ENCODE measurements at regions not wholly inside any gene's neighbourhood (a gene's known extent, or its start where the extent isn't known, plus 50 kb on each side); places are given as distances from the start of the nearest gene placed in this dataset.

DNA sequence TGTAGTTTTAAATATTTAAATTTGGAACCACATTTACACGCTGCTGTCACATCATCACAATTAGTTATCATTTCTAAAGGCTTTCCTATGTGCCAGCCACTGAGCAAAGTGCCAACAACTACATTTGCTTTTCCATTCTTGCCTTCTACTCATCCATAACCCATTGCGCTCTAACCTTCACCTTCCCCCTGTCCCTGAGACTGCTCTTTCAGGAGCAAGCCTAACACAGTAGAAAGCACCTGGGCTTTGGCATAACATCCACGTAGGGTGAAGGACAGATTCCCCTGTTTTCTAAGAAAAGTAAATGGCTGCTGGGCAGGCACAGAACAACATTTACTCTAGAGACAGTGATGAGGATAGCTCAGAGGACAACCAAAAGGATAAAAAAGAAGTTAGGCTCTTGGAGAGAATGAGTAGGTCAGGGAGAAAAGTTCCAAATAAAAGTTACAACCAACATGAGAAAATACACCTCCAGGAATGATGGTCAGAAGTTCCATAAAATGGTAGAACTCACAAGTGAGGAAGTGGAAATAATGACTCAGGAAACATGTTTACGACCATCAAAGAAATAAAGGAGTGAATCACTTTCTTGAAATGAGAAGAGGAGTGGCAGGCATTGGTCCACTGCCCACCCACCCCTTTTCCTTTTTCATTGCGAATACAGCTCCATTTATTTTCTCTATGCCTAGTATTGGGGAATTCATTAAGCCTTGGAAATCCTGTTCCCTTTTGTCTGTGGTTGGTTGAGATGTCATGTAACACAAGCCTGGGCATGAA is 77.2 kb downstream of the PFDN4 start (continued):
- TF ChIP-seq CREB1 (IDR thresholded peaks at IDR 0.05) = no peak
- TF ChIP-seq SIRT6 (IDR thresholded peaks at IDR 0.05; ENCODE audit: low read length) = no peak
- TF ChIP-seq, protein P1, sequence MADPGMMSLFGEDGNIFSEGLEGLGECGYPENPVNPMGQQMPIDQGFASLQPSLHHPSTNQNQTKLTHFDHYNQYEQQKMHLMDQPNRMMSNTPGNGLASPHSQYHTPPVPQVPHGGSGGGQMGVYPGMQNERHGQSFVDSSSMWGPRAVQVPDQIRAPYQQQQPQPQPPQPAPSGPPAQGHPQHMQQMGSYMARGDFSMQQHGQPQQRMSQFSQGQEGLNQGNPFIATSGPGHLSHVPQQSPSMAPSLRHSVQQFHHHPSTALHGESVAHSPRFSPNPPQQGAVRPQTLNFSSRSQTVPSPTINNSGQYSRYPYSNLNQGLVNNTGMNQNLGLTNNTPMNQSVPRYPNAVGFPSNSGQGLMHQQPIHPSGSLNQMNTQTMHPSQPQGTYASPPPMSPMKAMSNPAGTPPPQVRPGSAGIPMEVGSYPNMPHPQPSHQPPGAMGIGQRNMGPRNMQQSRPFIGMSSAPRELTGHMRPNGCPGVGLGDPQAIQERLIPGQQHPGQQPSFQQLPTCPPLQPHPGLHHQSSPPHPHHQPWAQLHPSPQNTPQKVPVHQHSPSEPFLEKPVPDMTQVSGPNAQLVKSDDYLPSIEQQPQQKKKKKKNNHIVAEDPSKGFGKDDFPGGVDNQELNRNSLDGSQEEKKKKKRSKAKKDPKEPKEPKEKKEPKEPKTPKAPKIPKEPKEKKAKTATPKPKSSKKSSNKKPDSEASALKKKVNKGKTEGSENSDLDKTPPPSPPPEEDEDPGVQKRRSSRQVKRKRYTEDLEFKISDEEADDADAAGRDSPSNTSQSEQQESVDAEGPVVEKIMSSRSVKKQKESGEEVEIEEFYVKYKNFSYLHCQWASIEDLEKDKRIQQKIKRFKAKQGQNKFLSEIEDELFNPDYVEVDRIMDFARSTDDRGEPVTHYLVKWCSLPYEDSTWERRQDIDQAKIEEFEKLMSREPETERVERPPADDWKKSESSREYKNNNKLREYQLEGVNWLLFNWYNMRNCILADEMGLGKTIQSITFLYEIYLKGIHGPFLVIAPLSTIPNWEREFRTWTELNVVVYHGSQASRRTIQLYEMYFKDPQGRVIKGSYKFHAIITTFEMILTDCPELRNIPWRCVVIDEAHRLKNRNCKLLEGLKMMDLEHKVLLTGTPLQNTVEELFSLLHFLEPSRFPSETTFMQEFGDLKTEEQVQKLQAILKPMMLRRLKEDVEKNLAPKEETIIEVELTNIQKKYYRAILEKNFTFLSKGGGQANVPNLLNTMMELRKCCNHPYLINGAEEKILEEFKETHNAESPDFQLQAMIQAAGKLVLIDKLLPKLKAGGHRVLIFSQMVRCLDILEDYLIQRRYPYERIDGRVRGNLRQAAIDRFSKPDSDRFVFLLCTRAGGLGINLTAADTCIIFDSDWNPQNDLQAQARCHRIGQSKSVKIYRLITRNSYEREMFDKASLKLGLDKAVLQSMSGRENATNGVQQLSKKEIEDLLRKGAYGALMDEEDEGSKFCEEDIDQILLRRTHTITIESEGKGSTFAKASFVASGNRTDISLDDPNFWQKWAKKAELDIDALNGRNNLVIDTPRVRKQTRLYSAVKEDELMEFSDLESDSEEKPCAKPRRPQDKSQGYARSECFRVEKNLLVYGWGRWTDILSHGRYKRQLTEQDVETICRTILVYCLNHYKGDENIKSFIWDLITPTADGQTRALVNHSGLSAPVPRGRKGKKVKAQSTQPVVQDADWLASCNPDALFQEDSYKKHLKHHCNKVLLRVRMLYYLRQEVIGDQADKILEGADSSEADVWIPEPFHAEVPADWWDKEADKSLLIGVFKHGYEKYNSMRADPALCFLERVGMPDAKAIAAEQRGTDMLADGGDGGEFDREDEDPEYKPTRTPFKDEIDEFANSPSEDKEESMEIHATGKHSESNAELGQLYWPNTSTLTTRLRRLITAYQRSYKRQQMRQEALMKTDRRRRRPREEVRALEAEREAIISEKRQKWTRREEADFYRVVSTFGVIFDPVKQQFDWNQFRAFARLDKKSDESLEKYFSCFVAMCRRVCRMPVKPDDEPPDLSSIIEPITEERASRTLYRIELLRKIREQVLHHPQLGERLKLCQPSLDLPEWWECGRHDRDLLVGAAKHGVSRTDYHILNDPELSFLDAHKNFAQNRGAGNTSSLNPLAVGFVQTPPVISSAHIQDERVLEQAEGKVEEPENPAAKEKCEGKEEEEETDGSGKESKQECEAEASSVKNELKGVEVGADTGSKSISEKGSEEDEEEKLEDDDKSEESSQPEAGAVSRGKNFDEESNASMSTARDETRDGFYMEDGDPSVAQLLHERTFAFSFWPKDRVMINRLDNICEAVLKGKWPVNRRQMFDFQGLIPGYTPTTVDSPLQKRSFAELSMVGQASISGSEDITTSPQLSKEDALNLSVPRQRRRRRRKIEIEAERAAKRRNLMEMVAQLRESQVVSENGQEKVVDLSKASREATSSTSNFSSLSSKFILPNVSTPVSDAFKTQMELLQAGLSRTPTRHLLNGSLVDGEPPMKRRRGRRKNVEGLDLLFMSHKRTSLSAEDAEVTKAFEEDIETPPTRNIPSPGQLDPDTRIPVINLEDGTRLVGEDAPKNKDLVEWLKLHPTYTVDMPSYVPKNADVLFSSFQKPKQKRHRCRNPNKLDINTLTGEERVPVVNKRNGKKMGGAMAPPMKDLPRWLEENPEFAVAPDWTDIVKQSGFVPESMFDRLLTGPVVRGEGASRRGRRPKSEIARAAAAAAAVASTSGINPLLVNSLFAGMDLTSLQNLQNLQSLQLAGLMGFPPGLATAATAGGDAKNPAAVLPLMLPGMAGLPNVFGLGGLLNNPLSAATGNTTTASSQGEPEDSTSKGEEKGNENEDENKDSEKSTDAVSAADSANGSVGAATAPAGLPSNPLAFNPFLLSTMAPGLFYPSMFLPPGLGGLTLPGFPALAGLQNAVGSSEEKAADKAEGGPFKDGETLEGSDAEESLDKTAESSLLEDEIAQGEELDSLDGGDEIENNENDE (IDR thresholded peaks at IDR 0.05; ENCODE audit: insufficient replicate concordance, low read length) = no peak
- no peak for TF ChIP-seq RNF2 (IDR thresholded peaks at IDR 0.05; ENCODE audit: borderline replicate concordance, low read depth, low read length, missing control alignments, poor library complexity, severe bottlenecking)

Data from H1 (cell line).